HG02852 (cell line): ENCODE measurements at regions not wholly inside any gene's neighbourhood (a gene's known extent, or its start where the extent isn't known, plus 50 kb on each side); places are given as distances from the start of the nearest gene placed in this dataset.

ENCODE experiments used
- ATAC-seq: cut with Tn5 transposase; IDR thresholded peaks from one replicate; pipeline ENCODE4 v1.9.1; 2021; ENCODE audit warnings: mild to moderate bottlenecking, moderate library complexity; ENCODE audit not compliant: unreplicated experiment

- no peak for ATAC-seq
These were observed 92.5 kb downstream of the KLF6 start for GRCh38 chr10:3692387-3692999.

GRCh38 chr10:3691482-3691881 is 93.5 kb downstream of the KLF6 start:
- no peak for ATAC-seq

- ATAC-seq: no peak
These were observed 95.0 kb downstream of the KLF6 start for GRCh38 chr10:3689871-3690510.

- ATAC-seq: no peak
These were observed 97.4 kb downstream of the KLF6 start for GRCh38 chr10:3687510-3688081.

GRCh38 chr10:3685384-3685783 is 99.6 kb downstream of the KLF6 start:
- ATAC-seq: no peak

- no peak for ATAC-seq
These were observed 100.1 kb downstream of the KLF6 start for GRCh38 chr10:3684891-3685290.

GRCh38 chr10:3683560-3683959 is 101.4 kb downstream of the KLF6 start:
- no peak for ATAC-seq

GRCh38 chr10:3682745-3683144 is 102.3 kb downstream of the KLF6 start:
- no peak for ATAC-seq

GRCh38 chr10:3681642-3682554 is 103.1 kb downstream of the KLF6 start:
- ATAC-seq: no peak

GRCh38 chr10:3679950-3680629 is 104.9 kb downstream of the KLF6 start:
- no peak for ATAC-seq

GRCh38 chr10:3678629-3679227 is 106.3 kb downstream of the KLF6 start:
- no peak for ATAC-seq

- peak; percentile 67 for ATAC-seq
These were observed 108.4 kb downstream of the KLF6 start for GRCh38 chr10:3676564-3676963.

- ATAC-seq: no peak
These were observed 112.8 kb downstream of the KLF6 start for GRCh38 chr10:3672220-3672619.

- no peak for ATAC-seq
These were observed 113.5 kb downstream of the KLF6 start for GRCh38 chr10:3671386-3671955.

- ATAC-seq: no peak
These were observed 116.1 kb downstream of the KLF6 start for GRCh38 chr10:3668966-3669330.

GRCh38 chr10:3668276-3668965 is 116.6 kb downstream of the KLF6 start:
- no peak for ATAC-seq

GRCh38 chr10:3666525-3667302 is 118.3 kb downstream of the KLF6 start:
- no peak for ATAC-seq

GRCh38 chr10:3665316-3665908 is 119.6 kb downstream of the KLF6 start:
- no peak for ATAC-seq

- no peak for ATAC-seq
These were observed 122.2 kb downstream of the KLF6 start for GRCh38 chr10:3662775-3663174.
